ENCODE measurements at regions not wholly inside any gene's neighbourhood (a gene's known extent, or its start where the extent isn't known, plus 50 kb on each side); places are given as distances from the start of the nearest gene placed in this dataset.

DNA sequence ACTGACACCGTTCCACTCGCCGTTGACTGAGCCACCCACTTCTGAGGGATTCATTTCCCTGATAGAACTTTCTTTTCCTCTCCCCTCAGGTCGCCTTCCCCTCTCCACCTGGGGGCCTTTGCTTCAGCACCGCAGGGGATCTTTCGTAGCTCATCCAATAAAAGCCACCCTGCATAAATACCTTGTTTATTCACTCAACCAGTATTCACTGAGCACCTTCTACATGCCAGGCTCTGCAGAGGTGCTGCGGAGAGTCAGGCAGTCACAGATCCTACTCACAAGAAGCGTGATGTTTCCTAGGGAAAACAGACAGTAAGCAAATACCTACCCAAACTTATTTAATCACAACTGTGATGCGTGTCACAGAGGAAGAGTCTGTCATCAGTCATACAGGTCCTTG, 127.7 kb downstream of the TEX36 start:
- TF ChIP-seq POLR2A (IDR thresholded peaks at IDR 0.05; ENCODE audit: low read length) (no peak), GATA1 (IDR thresholded peaks at IDR 0.05; ENCODE audit: low read depth, low read length) (no peak)

Measured in erythroblast (primary cell).